GM18909 (cell line): ENCODE measurements at regions not wholly inside any gene's neighbourhood (a gene's known extent, or its start where the extent isn't known, plus 50 kb on each side); places are given as distances from the start of the nearest gene placed in this dataset.
A peak's percentile ranks its signal among the peaks of the same experiment; 100 is the strongest.

Experiments used
- ATAC-seq: cut with Tn5 transposase; IDR thresholded peaks from one replicate; pipeline ENCODE4 v1.9.1; 2021; ENCODE audit warnings: mild to moderate bottlenecking; ENCODE audit not compliant: unreplicated experiment, poor library complexity

- ATAC-seq: peak; percentile 68
These were observed 57.5 kb upstream of the LMCD1 start for GRCh38 chr3:8443829-8444791.

DNA sequence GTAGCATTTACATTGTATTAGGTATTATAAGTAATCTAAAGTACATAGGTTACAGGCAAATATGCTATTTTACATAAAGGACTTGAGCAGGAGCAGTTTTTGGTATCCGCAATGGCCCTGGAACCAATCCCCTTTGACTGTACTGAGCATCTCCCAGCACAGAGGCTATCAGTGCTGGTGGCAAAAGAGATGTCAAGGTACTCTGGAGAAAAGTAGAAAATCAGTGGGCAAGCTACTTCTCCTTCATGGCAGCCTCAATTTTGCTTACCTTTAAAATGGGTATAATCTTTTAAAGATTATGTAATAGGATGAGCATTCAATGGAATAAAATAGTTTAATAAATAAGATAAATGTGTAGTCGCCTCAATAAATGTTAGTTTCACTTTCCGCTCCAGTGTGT, 56.7 kb upstream of the LMCD1 start:
- no peak for ATAC-seq

- ATAC-seq: no peak
These were observed 55.8 kb upstream of the LMCD1 start for GRCh38 chr3:8445861-8446260.

DNA sequence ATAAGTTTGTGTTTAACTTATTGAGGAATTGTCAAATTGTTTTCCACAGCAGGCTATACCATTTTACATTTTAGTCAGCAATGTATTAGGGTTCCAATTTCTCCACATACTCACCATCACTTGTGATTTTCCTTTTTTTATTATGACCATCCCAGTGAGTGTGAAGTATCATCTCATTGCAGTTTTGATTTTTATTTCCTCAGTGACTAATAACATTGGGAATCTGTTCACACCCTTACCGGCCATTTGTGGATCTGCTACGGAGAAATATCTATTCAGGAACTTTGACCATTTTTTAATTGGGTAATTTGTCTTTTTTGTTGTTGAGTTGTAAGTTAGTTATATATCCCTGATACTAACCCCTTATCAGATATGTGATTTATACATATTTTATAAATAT, 54.8 kb upstream of the LMCD1 start:
- no peak for ATAC-seq

- no peak for ATAC-seq
These were observed 51.0 kb upstream of the LMCD1 start for GRCh38 chr3:8450618-8451017.

- ATAC-seq: no peak
These were observed 49.9 kb upstream of the LMCD1 start for GRCh38 chr3:8451696-8452095.
